CD4-positive, alpha-beta T cell treated with Interleukin-10 for 1 hour (primary cell): ENCODE measurements at regions not wholly inside any gene's neighbourhood (a gene's known extent, or its start where the extent isn't known, plus 50 kb on each side); places are given as distances from the start of the nearest gene placed in this dataset.

Experiments
- DNase-seq: peaks from one replicate; pipeline ENCODE4 v3.0.0-alpha.2; 2020

- no peak for DNase-seq
Observed at GRCh38 chr1:22222723-22223122, 79.8 kb upstream of the WNT4 start.

GRCh38 chr1:22223176-22223575 lies 80.3 kb upstream of the WNT4 start:
- DNase-seq: no peak

- no peak for DNase-seq
Observed at GRCh38 chr1:22224091-22224490, 81.2 kb upstream of the WNT4 start.

GRCh38 chr1:22224631-22225030 lies 81.7 kb upstream of the WNT4 start:
- DNase-seq: no peak

GRCh38 chr1:22225858-22226589 lies 83.1 kb upstream of the WNT4 start:
- no peak for DNase-seq

GRCh38 chr1:22228074-22228473 lies 85.2 kb upstream of the WNT4 start:
- DNase-seq: no peak

GRCh38 chr1:22228505-22228911 lies 85.6 kb upstream of the WNT4 start:
- DNase-seq: no peak

- no peak for DNase-seq
Observed at GRCh38 chr1:22229379-22229778, 86.5 kb upstream of the WNT4 start.

GRCh38 chr1:22231068-22231593 lies 88.2 kb upstream of the WNT4 start:
- DNase-seq: no peak

GRCh38 chr1:22231995-22232690 lies 89.2 kb upstream of the WNT4 start:
- DNase-seq: no peak

GRCh38 chr1:22233222-22233621 lies 90.3 kb upstream of the WNT4 start:
- no peak for DNase-seq

GRCh38 chr1:22234476-22235030 lies 91.7 kb upstream of the WNT4 start:
- DNase-seq: no peak

- no peak for DNase-seq
Observed at GRCh38 chr1:22236166-22236565, 93.3 kb upstream of the WNT4 start.

- no peak for DNase-seq
Observed at GRCh38 chr1:22236900-22237299, 94.0 kb upstream of the WNT4 start.

GRCh38 chr1:22237433-22238093 lies 94.7 kb upstream of the WNT4 start:
- no peak for DNase-seq

GRCh38 chr1:22238356-22239224 lies 95.7 kb upstream of the WNT4 start:
- DNase-seq: no peak

GRCh38 chr1:22239378-22239777 lies 96.5 kb upstream of the WNT4 start:
- DNase-seq: no peak

GRCh38 chr1:22241250-22241649 lies 98.4 kb upstream of the WNT4 start:
- no peak for DNase-seq

- DNase-seq: no peak
Observed at GRCh38 chr1:22241811-22242210, 98.9 kb upstream of the WNT4 start.

GRCh38 chr1:22245100-22245650 lies 102.3 kb upstream of the WNT4 start:
- DNase-seq: no peak

- DNase-seq: no peak
Observed at GRCh38 chr1:22245726-22246125, 102.8 kb upstream of the WNT4 start.
